NCI-H2171 (cell line): ENCODE measurements at regions not wholly inside any gene's neighbourhood (a gene's known extent, or its start where the extent isn't known, plus 50 kb on each side); places are given as distances from the start of the nearest gene placed in this dataset.

Experiments used
- DNase-seq: peaks from one replicate; lab custom pipeline; 2025; lab: John Stamatoyannopoulos, UW

- DNase-seq: no peak
Observed at GRCh38 chr1:5385956-5386355, 606.3 kb downstream of the NPHP4 start.

- DNase-seq: no peak
Observed at GRCh38 chr1:5385096-5385799, 607.0 kb downstream of the NPHP4 start.

- no peak for DNase-seq
Observed at GRCh38 chr1:5381491-5381890, 610.7 kb downstream of the NPHP4 start.

- no peak for DNase-seq
Observed at GRCh38 chr1:5379176-5379759, 613.0 kb downstream of the NPHP4 start.

- DNase-seq: no peak
Observed at GRCh38 chr1:5376538-5377247, 615.5 kb downstream of the NPHP4 start.

GRCh38 chr1:5375481-5375880 lies 616.7 kb downstream of the NPHP4 start:
- DNase-seq: no peak

GRCh38 chr1:5374192-5374591 lies 618.0 kb downstream of the NPHP4 start:
- DNase-seq: no peak

- DNase-seq: no peak
Observed at GRCh38 chr1:5373281-5373680, 618.9 kb downstream of the NPHP4 start.

- DNase-seq: no peak
Observed at GRCh38 chr1:5371270-5371669, 621.0 kb downstream of the NPHP4 start.

- no peak for DNase-seq
Observed at GRCh38 chr1:5370311-5370710, 621.9 kb downstream of the NPHP4 start.

- DNase-seq: no peak
Observed at GRCh38 chr1:5369223-5369622, 623.0 kb downstream of the NPHP4 start.

- no peak for DNase-seq
Observed at GRCh38 chr1:5368201-5368600, 624.0 kb downstream of the NPHP4 start.

GRCh38 chr1:5367306-5367705 lies 624.9 kb downstream of the NPHP4 start:
- DNase-seq: no peak

- DNase-seq: no peak
Observed at GRCh38 chr1:5365751-5366150, 626.5 kb downstream of the NPHP4 start.

- no peak for DNase-seq
Observed at GRCh38 chr1:5364591-5364990, 627.6 kb downstream of the NPHP4 start.

- no peak for DNase-seq
Observed at GRCh38 chr1:5354681-5355080, 637.5 kb downstream of the NPHP4 start.

- DNase-seq: no peak
Observed at GRCh38 chr1:5351366-5351765, 640.9 kb downstream of the NPHP4 start.

GRCh38 chr1:5349526-5349925 lies 642.7 kb downstream of the NPHP4 start:
- no peak for DNase-seq

GRCh38 chr1:5348732-5349465 lies 643.3 kb downstream of the NPHP4 start:
- no peak for DNase-seq

- DNase-seq: no peak
Observed at GRCh38 chr1:5347726-5348125, 644.5 kb downstream of the NPHP4 start.

GRCh38 chr1:5345556-5345955 lies 646.7 kb downstream of the NPHP4 start:
- no peak for DNase-seq

GRCh38 chr1:5343256-5344020 lies 648.8 kb downstream of the NPHP4 start:
- DNase-seq: no peak
